HCT116 (cell line): ENCODE measurements at regions not wholly inside any gene's neighbourhood (a gene's known extent, or its start where the extent isn't known, plus 50 kb on each side); places are given as distances from the start of the nearest gene placed in this dataset.

Experiments used
- ATAC-seq: fragments of 200-7000 bp; cut with Tn5 transposase; 2 replicates; pipeline ENCODE4 v1.9.1; 2020; ENCODE audit warnings: mild to moderate bottlenecking, moderate library complexity
- BruUV-seq: library from RNA; stranded (reverse); fragments of 400-500 nt; replicated peaks from 2 replicates; lab custom pipeline; 2021; lab: Mats Ljungman, UMichigan
- CTCF ChIA-PET: fragments of 300-600 bp; sonication (Branson Sonifier 250); formaldehyde crosslinking; loops from one replicate; lab custom pipeline; 2021; ENCODE audit warnings: antibody characterized with exemption; lab: Charles Lee
- POLR2A ChIA-PET: fragments of 300-600, 350-600 bp; sonication (Branson Sonifier 250); formaldehyde crosslinking; loops from one replicate; lab custom pipeline; 2021; ENCODE audit warnings: antibody characterized with exemption; lab: Charles Lee
- RAD21 ChIA-PET, 2 experiments: fragments of 300-600 bp; sonication (Branson Sonifier 250); formaldehyde crosslinking; loops; one replicate each; lab custom pipeline; 2023; ENCODE audit warnings: low total read pairs in 2 of 2; ENCODE audit not compliant: uncharacterized antibody in 2 of 2, unreplicated experiment in 2 of 2, low non-redundant PET in 1 of 2; lab: Charles Lee
- DNase-seq: peaks from one replicate; pipeline ENCODE4 v3.0.0-alpha.2; 2010; ENCODE audit warnings: low read depth, low spot score
- H2AFZ ChIP-seq: fragments of 200-600 bp; shearing (Covaris generic), sonication (generic); 2 replicates; pipeline ENCODE4 v1.6.1; 2017; ENCODE audit warnings: low read depth, mixed run types, mixed read lengths, antibody characterized with exemption, low read length; ENCODE audit not compliant: poor library complexity, severe bottlenecking
- H3K27ac ChIP-seq: 2 replicates; pipeline ENCODE4 v1.5.1; 2012; ENCODE audit warnings: low read depth, low read length
- H3K27me3 ChIP-seq: fragments of 200-600 bp; sonication (generic); 2 replicates; pipeline ENCODE4 v1.6.1; 2016; ENCODE audit warnings: mixed run types, low read length, mixed read lengths; ENCODE audit not compliant: insufficient read depth
- H3K36me3 ChIP-seq, 2 experiments: fragments of 200-500 bp in 1 of 2; fragments of 200-600 bp in 1 of 2; sonication (Bioruptor generic) in 1 of 2; sonication (generic) in 1 of 2; 2 replicates each; pipeline versions ENCODE4 v1.5.1 to v1.6.1; 2014 to 2016; ENCODE audit warnings: low read length in 2 of 2, inconsistent platforms in 1 of 2, mixed read lengths in 1 of 2, mixed run types in 1 of 2; ENCODE audit not compliant: insufficient read depth in 2 of 2, control insufficient read depth in 1 of 2
- H3K4me1 ChIP-seq, 2 experiments: fragments of 200-600 bp in 1 of 2; sonication (generic) in 1 of 2; 2 replicates each; pipeline versions ENCODE4 v1.5.1 to v1.6.1; 2012 to 2017; ENCODE audit warnings: low read length in 2 of 2, inconsistent platforms in 1 of 2, mild to moderate bottlenecking in 1 of 2, mixed read lengths in 1 of 2, mixed run types in 1 of 2, moderate library complexity in 1 of 2; ENCODE audit not compliant: insufficient read depth in 2 of 2, control insufficient read depth in 1 of 2
- H3K4me2 ChIP-seq: fragments of 200-600 bp; sonication (generic); 2 replicates; pipeline ENCODE4 v1.6.1; 2017; ENCODE audit warnings: mixed run types, low read length, mixed read lengths
- H3K4me3 ChIP-seq, 2 experiments: fragments of 200-600 bp in 1 of 2; sonication (generic) in 1 of 2; replicated peaks in 1 of 2; 2 replicates each; pipeline ENCODE4 v1.5.1; 2011 to 2016; ENCODE audit warnings: low read length in 2 of 2, control low read depth in 1 of 2, low read depth in 1 of 2, mild to moderate bottlenecking in 1 of 2, mixed read lengths in 1 of 2, mixed run types in 1 of 2
- H3K79me2 ChIP-seq: fragments of 200-600 bp; sonication (generic); 2 replicates; pipeline ENCODE4 v1.6.1; 2017; ENCODE audit warnings: mild to moderate bottlenecking, mixed run types, low read length, moderate library complexity, mixed read lengths; ENCODE audit not compliant: insufficient read depth
- H3K9ac ChIP-seq: fragments of 200-600 bp; sonication (generic); 2 replicates; pipeline ENCODE4 v1.6.1; 2016; ENCODE audit warnings: low read length, mixed read lengths
- H3K9me2 ChIP-seq: fragments of 200-600 bp; sonication (generic), shearing (Covaris generic); 2 replicates; pipeline ENCODE4 v1.6.1; 2017; ENCODE audit warnings: mixed run types, mild to moderate bottlenecking, moderate library complexity; ENCODE audit not compliant: insufficient read depth
- H3K9me3 ChIP-seq, 2 experiments: fragments of 200-500 bp in 1 of 2; fragments of 200-600 bp in 1 of 2; sonication (Bioruptor generic) in 1 of 2; sonication (generic) in 1 of 2; 2 replicates each; pipeline ENCODE4 v1.6.1; 2014 to 2017; ENCODE audit warnings: low read length in 2 of 2, mixed read lengths in 2 of 2, inconsistent platforms in 1 of 2, low read depth in 1 of 2, mild to moderate bottlenecking in 1 of 2, mixed run types in 1 of 2, moderate library complexity in 1 of 2; ENCODE audit not compliant: control insufficient read depth in 1 of 2, insufficient read depth in 1 of 2
- H4K20me1 ChIP-seq: fragments of 200-600 bp; sonication (generic), shearing (Covaris generic); 2 replicates; pipeline ENCODE4 v1.6.1; 2017; ENCODE audit warnings: mixed run types, mild to moderate bottlenecking, moderate library complexity; ENCODE audit not compliant: insufficient read depth
- CEBPB ChIP-seq: IDR thresholded peaks from 2 replicates; pipeline ENCODE4 v1.6.1; 2012; ENCODE audit warnings: low read depth
- EZH2phosphoT487 ChIP-seq: fragments of 200-600 bp; IDR thresholded peaks from 2 replicates; pipeline ENCODE4 v1.6.1; 2018; ENCODE audit warnings: antibody characterized with exemption, borderline replicate concordance
- FOSL1 ChIP-seq: IDR thresholded peaks from 2 replicates; pipeline ENCODE4 v1.6.1; 2012; ENCODE audit warnings: low read depth
- JUND ChIP-seq: IDR thresholded peaks from 2 replicates; pipeline ENCODE4 v1.6.1; 2012
- POLR2A ChIP-seq: IDR thresholded peaks from 2 replicates; pipeline ENCODE4 v1.7.0; 2011; ENCODE audit warnings: borderline replicate concordance; ENCODE audit not compliant: insufficient read depth, insufficient read length; ENCODE audit errors: extremely low read depth
- POLR2AphosphoS5 ChIP-seq: IDR thresholded peaks from 2 replicates; pipeline ENCODE4 v1.6.1; 2011; ENCODE audit warnings: mild to moderate bottlenecking, low read depth, low read length, moderate library complexity
- SP1 ChIP-seq: IDR thresholded peaks from 2 replicates; pipeline ENCODE4 v1.6.1; 2012; ENCODE audit warnings: low read depth
- SRF ChIP-seq: IDR thresholded peaks from 2 replicates; pipeline ENCODE4 v1.6.1; 2012; ENCODE audit warnings: low read depth
- intact Hi-C: fragments of 100-400 bp; cut with micrococcal nuclease; formaldehyde crosslinking; loops from 2 replicates; pipeline ENCODE4 v1.10.0; 2022
- TF ChIP-seq, protein P1 (sequence below): IDR thresholded peaks from 2 replicates; pipeline ENCODE4 v1.6.1; 2011; ENCODE audit warnings: mild to moderate bottlenecking, low read length, moderate library complexity; ENCODE audit not compliant: insufficient replicate concordance; ENCODE audit errors: extremely low read depth
- TF ChIP-seq, protein P2 (sequence below), 3 experiments: fragments of 200-600 bp in 1 of 3; sonication (generic) in 1 of 3; IDR thresholded peaks in 2 of 3; conservative IDR thresholded peaks in 1 of 3; 2 replicates each; pipeline ENCODE4 v1.5.1; 2012 to 2017; ENCODE audit warnings: low read depth in 2 of 3, low read length in 2 of 3, antibody characterized with exemption in 1 of 3, borderline replicate concordance in 1 of 3, control low read depth in 1 of 3, mild to moderate bottlenecking in 1 of 3, mixed read lengths in 1 of 3, mixed run types in 1 of 3, moderate library complexity in 1 of 3; ENCODE audit not compliant: insufficient read depth in 1 of 3

DNA sequence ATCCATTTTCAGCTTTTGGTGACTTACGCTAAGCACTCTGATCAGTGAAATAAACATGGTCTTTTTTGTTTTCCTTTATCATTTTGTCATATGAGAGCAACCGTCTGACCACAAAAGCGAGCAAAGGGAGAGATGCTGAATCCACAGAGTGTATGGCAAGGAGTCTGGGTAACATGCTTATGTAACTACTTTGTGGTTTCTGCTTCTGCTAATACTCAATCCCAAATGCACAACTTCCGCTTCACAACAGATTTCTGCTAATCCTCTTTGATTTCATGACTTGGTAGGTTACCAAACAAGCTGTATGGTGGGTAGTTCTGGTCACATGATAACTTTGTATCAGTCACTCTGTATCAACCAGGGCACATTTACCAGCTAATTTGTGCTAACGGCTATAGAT lies 908.4 kb upstream of the CRIM1 start:
- ChIA-PET RAD21 (no interaction called here), POLR2A (no interaction called here), CTCF (no interaction called here)
- intact Hi-C loops: no loop called here
- no TSS peak for BruUV-seq
- no peaks in the 10 kb centered on the region for H4K20me1 ChIP-seq
- no peak overlapping the region for H3K4me3 ChIP-seq
- no peaks in the 10 kb centered on the region for H3K27me3 ChIP-seq
- TF ChIP-seq POLR2AphosphoS5 (no peak), EZH2phosphoT487 (no peak), SRF (no peak), CEBPB (no peak), SP1 (no peak), POLR2A (no peak), FOSL1 (no peak), JUND (no peak)
- TF ChIP-seq, protein P1, sequence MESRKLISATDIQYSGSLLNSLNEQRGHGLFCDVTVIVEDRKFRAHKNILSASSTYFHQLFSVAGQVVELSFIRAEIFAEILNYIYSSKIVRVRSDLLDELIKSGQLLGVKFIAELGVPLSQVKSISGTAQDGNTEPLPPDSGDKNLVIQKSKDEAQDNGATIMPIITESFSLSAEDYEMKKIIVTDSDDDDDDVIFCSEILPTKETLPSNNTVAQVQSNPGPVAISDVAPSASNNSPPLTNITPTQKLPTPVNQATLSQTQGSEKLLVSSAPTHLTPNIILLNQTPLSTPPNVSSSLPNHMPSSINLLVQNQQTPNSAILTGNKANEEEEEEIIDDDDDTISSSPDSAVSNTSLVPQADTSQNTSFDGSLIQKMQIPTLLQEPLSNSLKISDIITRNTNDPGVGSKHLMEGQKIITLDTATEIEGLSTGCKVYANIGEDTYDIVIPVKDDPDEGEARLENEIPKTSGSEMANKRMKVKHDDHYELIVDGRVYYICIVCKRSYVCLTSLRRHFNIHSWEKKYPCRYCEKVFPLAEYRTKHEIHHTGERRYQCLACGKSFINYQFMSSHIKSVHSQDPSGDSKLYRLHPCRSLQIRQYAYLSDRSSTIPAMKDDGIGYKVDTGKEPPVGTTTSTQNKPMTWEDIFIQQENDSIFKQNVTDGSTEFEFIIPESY: no peak
- TF ChIP-seq, protein P2, sequence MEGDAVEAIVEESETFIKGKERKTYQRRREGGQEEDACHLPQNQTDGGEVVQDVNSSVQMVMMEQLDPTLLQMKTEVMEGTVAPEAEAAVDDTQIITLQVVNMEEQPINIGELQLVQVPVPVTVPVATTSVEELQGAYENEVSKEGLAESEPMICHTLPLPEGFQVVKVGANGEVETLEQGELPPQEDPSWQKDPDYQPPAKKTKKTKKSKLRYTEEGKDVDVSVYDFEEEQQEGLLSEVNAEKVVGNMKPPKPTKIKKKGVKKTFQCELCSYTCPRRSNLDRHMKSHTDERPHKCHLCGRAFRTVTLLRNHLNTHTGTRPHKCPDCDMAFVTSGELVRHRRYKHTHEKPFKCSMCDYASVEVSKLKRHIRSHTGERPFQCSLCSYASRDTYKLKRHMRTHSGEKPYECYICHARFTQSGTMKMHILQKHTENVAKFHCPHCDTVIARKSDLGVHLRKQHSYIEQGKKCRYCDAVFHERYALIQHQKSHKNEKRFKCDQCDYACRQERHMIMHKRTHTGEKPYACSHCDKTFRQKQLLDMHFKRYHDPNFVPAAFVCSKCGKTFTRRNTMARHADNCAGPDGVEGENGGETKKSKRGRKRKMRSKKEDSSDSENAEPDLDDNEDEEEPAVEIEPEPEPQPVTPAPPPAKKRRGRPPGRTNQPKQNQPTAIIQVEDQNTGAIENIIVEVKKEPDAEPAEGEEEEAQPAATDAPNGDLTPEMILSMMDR (IDR thresholded peaks at IDR 0.05 in 2 of 3, conservative IDR thresholded peaks at IDR 0.05 in 1 of 3; ENCODE audit: borderline replicate concordance in 1 of 3, insufficient read depth in 1 of 3, low read depth in 2 of 3, low read length in 2 of 3): no peak
- no peak overlapping the region for H2AFZ ChIP-seq
- DNase-seq: no peak
- no peaks in the 10 kb centered on the region for H3K9me2 ChIP-seq
- H3K36me3 ChIP-seq: no peaks in the 10 kb centered on the region
- no peak overlapping the region for H3K9ac ChIP-seq
- H3K79me2 ChIP-seq: no peaks in the 10 kb centered on the region
- ATAC-seq: no peak
- no peaks in the 10 kb centered on the region for H3K4me1 ChIP-seq
- no peak overlapping the region for H3K27ac ChIP-seq
- peaks cover 0 to 8% of the 10 kb centered on the region in 2 experiments; a peak in 3 of 4 replicates for H3K9me3 ChIP-seq
- no peak overlapping the region for H3K4me2 ChIP-seq
